Trophoblast cell (in vitro differentiated cells and primary cell): ENCODE measurements at regions not wholly inside any gene's neighbourhood (a gene's known extent, or its start where the extent isn't known, plus 50 kb on each side); places are given as distances from the start of the nearest gene placed in this dataset.
A peak's percentile ranks its signal among the peaks of the same experiment; 100 is the strongest.

ENCODE experiments used
- DNase-seq, 2 donors: peaks; one replicate each; pipeline ENCODE4 v3.0.0-alpha.2; 2016
- H2AFZ ChIP-seq: 2 replicates; pipeline ENCODE4 v1.6.1; 2013; ENCODE audit warnings: low read length, moderate library complexity, mild to moderate bottlenecking; ENCODE audit not compliant: insufficient read depth, poor library complexity
- H2AK5ac ChIP-seq: 2 replicates; pipeline ENCODE4 v1.6.1; 2013; ENCODE audit warnings: mild to moderate bottlenecking, low read length
- H2BK120ac ChIP-seq: 2 replicates; pipeline ENCODE4 v1.6.1; 2013; ENCODE audit warnings: low read length, mild to moderate bottlenecking, moderate library complexity; ENCODE audit not compliant: insufficient read depth, poor library complexity
- H2BK12ac ChIP-seq: 2 replicates; pipeline ENCODE4 v1.6.1; 2013; ENCODE audit warnings: mild to moderate bottlenecking, low read length, moderate library complexity
- H2BK5ac ChIP-seq: 2 replicates; pipeline ENCODE4 v1.6.1; 2013; ENCODE audit warnings: low read length, low read depth, moderate library complexity, mild to moderate bottlenecking; ENCODE audit not compliant: poor library complexity
- H3K14ac ChIP-seq: 2 replicates; pipeline ENCODE4 v1.6.1; 2013; ENCODE audit warnings: mild to moderate bottlenecking, low read length
- H3K18ac ChIP-seq: 2 replicates; pipeline ENCODE4 v1.6.1; 2013; ENCODE audit warnings: mild to moderate bottlenecking, low read length
- H3K23ac ChIP-seq: 2 replicates; pipeline ENCODE4 v1.6.1; 2013; ENCODE audit warnings: low read length
- H3K27ac ChIP-seq: 2 replicates; pipeline ENCODE4 v1.5.1; 2013; ENCODE audit warnings: low read depth, mild to moderate bottlenecking, inconsistent platforms, low read length, moderate library complexity
- H3K27me3 ChIP-seq: 2 replicates; pipeline ENCODE4 v1.6.1; 2013; ENCODE audit warnings: inconsistent platforms, mild to moderate bottlenecking, low read length, moderate library complexity; ENCODE audit not compliant: insufficient read depth
- H3K36me3 ChIP-seq, 2 experiments: 1 replicate in 1 of 2; 2 replicates in 1 of 2; pipeline ENCODE4 v1.6.1; 2013; ENCODE audit warnings: low read length in 2 of 2, mild to moderate bottlenecking in 2 of 2, moderate library complexity in 1 of 2; ENCODE audit not compliant: insufficient read depth in 2 of 2, control insufficient read depth in 1 of 2
- H3K4ac ChIP-seq: 2 replicates; pipeline ENCODE4 v1.6.1; 2013; ENCODE audit warnings: low read depth, mild to moderate bottlenecking, low read length, moderate library complexity
- H3K4me1 ChIP-seq, 2 experiments: 1 replicate in 1 of 2; 2 replicates in 1 of 2; pipeline ENCODE4 v1.6.1; 2013; ENCODE audit warnings: low read length in 2 of 2, mild to moderate bottlenecking in 2 of 2, moderate library complexity in 1 of 2; ENCODE audit not compliant: insufficient read depth in 2 of 2, control insufficient read depth in 1 of 2
- H3K4me2 ChIP-seq: 2 replicates; pipeline ENCODE4 v1.6.1; 2013; ENCODE audit warnings: inconsistent platforms, mild to moderate bottlenecking, low read length, moderate library complexity
- H3K4me3 ChIP-seq: 2 replicates; pipeline ENCODE4 v1.5.1; 2013; ENCODE audit warnings: mild to moderate bottlenecking, low read depth, low read length, inconsistent platforms
- H3K79me1 ChIP-seq: one replicate; pipeline ENCODE4 v1.6.1; 2013; ENCODE audit warnings: low read length
- H3K79me2 ChIP-seq: 2 replicates; pipeline ENCODE4 v1.6.1; 2013; ENCODE audit warnings: low read length, mild to moderate bottlenecking; ENCODE audit not compliant: control insufficient read depth, insufficient read depth, poor library complexity
- H3K9ac ChIP-seq: 2 replicates; pipeline ENCODE4 v1.6.1; 2013; ENCODE audit warnings: mild to moderate bottlenecking, low read length
- H3K9me3 ChIP-seq: 2 replicates; pipeline ENCODE4 v1.6.1; 2013; ENCODE audit warnings: low read depth, mild to moderate bottlenecking, control low read depth, inconsistent platforms, low read length; ENCODE audit not compliant: insufficient read depth
- H4K12ac ChIP-seq: 2 replicates; pipeline ENCODE4 v1.6.1; 2013; ENCODE audit warnings: low read depth, mild to moderate bottlenecking, low read length, moderate library complexity
- H4K8ac ChIP-seq: 2 replicates; pipeline ENCODE4 v1.6.1; 2013; ENCODE audit warnings: low read depth, mild to moderate bottlenecking, low read length, moderate library complexity
- H4K91ac ChIP-seq: one replicate; pipeline ENCODE4 v1.6.1; 2013; ENCODE audit warnings: low read depth, mild to moderate bottlenecking, low read length, moderate library complexity
- WGBS: extraction: QIAGEN DNeasy Blood & Tissue Kit; methylation state at CpG from one replicate; pipeline ENCODE4 v1.1.7; 2013; ENCODE audit warnings: missing lambda C conversion rate; ENCODE audit not compliant: insufficient read length, insufficient coverage; ENCODE audit errors: extremely low coverage; 5-methylcytosine and 5-hydroxymethylcytosine counted together

DNA sequence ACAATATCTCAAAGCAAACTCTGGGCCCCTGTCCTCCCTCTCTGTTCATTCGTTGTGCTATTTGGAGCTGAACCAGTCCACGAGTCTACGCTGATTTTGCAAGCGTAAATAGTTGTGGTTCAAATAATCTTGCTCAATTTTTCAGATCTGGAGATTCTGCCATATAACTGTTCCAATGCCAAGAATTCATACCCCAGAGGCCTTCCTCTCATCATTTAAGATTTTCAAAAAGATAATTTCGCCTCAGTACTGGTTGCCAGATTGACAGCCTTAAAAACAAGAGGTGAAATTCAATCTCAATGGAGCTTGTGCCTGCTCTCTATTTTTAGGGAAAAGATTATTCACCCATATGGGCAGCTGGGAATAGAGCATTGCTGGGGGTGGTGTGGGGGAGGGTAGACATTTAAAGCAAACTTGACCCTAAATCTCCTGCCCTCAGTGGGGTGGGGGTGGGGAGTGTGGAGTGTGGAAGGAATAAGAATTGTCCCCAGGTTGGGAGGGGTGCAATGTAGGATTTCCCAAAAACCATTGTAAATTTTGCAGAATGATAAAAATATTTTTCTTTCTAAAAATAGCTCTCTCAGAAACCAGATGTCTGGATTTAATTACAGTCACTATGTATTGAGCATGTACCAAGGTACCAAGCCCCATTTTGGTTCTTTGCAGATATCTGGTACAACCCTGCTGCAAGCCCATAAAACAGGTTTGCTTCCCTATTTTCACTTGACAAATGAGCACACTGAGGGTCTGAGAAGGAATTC is 104.7 kb upstream of the EEPD1 start:
- no CpG with 5 or more reads among the region's 5 CpGs for WGBS
- DNase-seq: peak; percentile 56 to 95
- no peaks in the 10 kb centered on the region for H3K79me1 ChIP-seq

DNA sequence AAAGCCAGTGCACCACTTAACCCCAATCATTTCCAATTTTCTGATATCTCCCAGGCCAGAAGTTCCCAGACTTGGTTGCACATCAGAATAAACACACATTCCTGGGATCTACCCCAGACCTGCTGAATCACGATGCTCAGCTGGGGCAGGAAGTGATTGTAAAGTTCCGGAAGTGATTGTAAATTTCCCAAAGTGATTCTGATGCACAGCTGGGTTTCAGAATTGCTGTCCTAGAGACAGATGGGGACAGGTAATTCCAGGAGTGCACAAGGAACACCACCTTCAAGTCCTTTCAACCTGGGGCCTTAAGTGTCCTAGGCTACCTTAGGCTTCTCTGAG is 104.2 kb upstream of the EEPD1 start:
- Histone ChIP-seq H3K23ac (no peak overlapping the region), H4K12ac (no peak overlapping the region), H2BK12ac (no peak overlapping the region), H4K8ac (no peak overlapping the region), H3K27ac (no peak overlapping the region), H3K14ac (no peak overlapping the region), H3K4ac (no peak overlapping the region), H3K4me1 (no peaks in the 10 kb centered on the region), H3K79me1 (no peaks in the 10 kb centered on the region), H3K79me2 (no peaks in the 10 kb centered on the region), H3K4me2 (no peak overlapping the region), H2BK5ac (no peak overlapping the region), H3K4me3 (no peak overlapping the region), H3K9ac (no peak overlapping the region), H2AFZ (no peak overlapping the region), H2AK5ac (no peak overlapping the region), H2BK120ac (no peak overlapping the region), H3K36me3 (no peaks in the 10 kb centered on the region), H4K91ac (no peak overlapping the region), H3K9me3 (no peaks in the 10 kb centered on the region), H3K27me3 (no peaks in the 10 kb centered on the region), H3K18ac (no peak overlapping the region)
- no CpG with 5 or more reads among the region's 2 CpGs for WGBS
- DNase-seq: no peak

More for the DNA sequence above, 104.7 kb upstream of the EEPD1 start:
- H3K14ac ChIP-seq: no peak overlapping the region
- H2BK12ac ChIP-seq: no peak overlapping the region
- H3K18ac ChIP-seq: no peak overlapping the region
- H3K9ac ChIP-seq: no peak overlapping the region
- no peak overlapping the region for H3K27ac ChIP-seq
- H3K4me3 ChIP-seq: no peak overlapping the region
- no peak overlapping the region for H2BK120ac ChIP-seq
- H3K79me2 ChIP-seq: no peaks in the 10 kb centered on the region
- no peaks in the 10 kb centered on the region for H3K36me3 ChIP-seq
- H2AFZ ChIP-seq: no peak overlapping the region
- H2BK5ac ChIP-seq: no peak overlapping the region
- H4K91ac ChIP-seq: no peak overlapping the region
- no peak overlapping the region for H4K8ac ChIP-seq
- no peak overlapping the region for H4K12ac ChIP-seq
- H2AK5ac ChIP-seq: no peak overlapping the region
- H3K9me3 ChIP-seq: no peaks in the 10 kb centered on the region
- H3K4me2 ChIP-seq: no peak overlapping the region
- no peak overlapping the region for H3K4ac ChIP-seq
- H3K27me3 ChIP-seq: no peaks in the 10 kb centered on the region
- H3K23ac ChIP-seq: no peak overlapping the region
- H3K4me1 ChIP-seq: no peaks in the 10 kb centered on the region

DNA sequence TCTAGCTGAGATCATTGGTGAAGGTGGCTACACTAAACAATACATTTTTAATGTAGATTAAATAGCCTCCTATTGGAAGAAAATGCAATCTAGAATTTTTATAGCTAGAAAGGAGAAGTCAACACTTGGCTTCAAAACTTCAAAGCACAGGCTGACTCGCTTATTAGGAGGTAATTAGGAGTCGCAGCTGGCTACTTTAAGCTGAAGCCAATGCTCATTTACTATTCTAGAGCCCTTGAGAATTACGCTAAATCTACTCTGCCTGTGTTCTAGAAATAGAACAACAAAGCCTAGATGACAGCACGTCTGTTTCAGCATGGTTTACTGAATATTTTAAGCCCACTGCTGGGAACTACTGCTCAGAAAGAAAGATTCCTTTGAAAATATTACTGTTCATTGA is 101.6 kb upstream of the EEPD1 start:
- H4K12ac ChIP-seq: no peak overlapping the region
- H4K91ac ChIP-seq: no peak overlapping the region
- H2BK120ac ChIP-seq: no peak overlapping the region
- no peak overlapping the region for H3K18ac ChIP-seq
- no CpG with 5 or more reads among the region's 4 CpGs for WGBS
- no peak overlapping the region for H3K14ac ChIP-seq
- H2AFZ ChIP-seq: no peak overlapping the region
- no peak overlapping the region for H3K4me2 ChIP-seq
- H3K23ac ChIP-seq: no peak overlapping the region
- no peak overlapping the region for H2BK12ac ChIP-seq
- no peaks in the 10 kb centered on the region for H3K27me3 ChIP-seq
- H2BK5ac ChIP-seq: no peak overlapping the region
- no peaks in the 10 kb centered on the region for H3K4me1 ChIP-seq
- H3K9ac ChIP-seq: no peak overlapping the region
- H2AK5ac ChIP-seq: no peak overlapping the region
- H3K27ac ChIP-seq: no peak overlapping the region
- H3K4ac ChIP-seq: no peak overlapping the region
- no peak overlapping the region for H4K8ac ChIP-seq
- DNase-seq: no peak
- H3K9me3 ChIP-seq: no peaks in the 10 kb centered on the region
- no peaks in the 10 kb centered on the region for H3K36me3 ChIP-seq
- H3K4me3 ChIP-seq: no peak overlapping the region
- no peaks in the 10 kb centered on the region for H3K79me1 ChIP-seq
- no peaks in the 10 kb centered on the region for H3K79me2 ChIP-seq

DNA sequence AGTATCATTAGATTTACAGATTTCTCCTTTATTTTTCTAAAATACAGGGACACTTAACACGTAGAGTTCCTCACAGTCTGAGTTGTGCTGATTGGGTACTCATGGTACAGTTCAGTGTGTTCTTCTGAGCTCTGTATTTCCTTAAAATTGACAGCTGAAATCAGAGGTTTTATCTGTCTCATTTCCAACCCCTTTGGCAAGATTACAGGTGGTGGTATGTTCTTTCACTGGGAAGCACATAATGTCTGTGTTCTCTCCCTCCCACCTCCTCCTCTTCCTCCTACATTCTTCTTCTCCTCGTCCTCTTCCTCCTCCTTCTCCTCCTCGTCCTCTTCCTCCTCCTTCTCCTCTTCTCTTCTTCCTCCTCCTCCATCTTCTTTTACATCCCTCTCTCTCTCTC is 99.5 kb upstream of the EEPD1 start:
- H2BK12ac ChIP-seq: no peak overlapping the region
- H3K18ac ChIP-seq: no peak overlapping the region
- no peaks in the 10 kb centered on the region for H3K79me1 ChIP-seq
- H2BK120ac ChIP-seq: no peak overlapping the region
- H4K12ac ChIP-seq: no peak overlapping the region
- DNase-seq: no peak
- H3K79me2 ChIP-seq: no peaks in the 10 kb centered on the region
- H3K4me3 ChIP-seq: no peak overlapping the region
- H3K36me3 ChIP-seq: no peaks in the 10 kb centered on the region
- H4K91ac ChIP-seq: no peak overlapping the region
- no peak overlapping the region for H3K23ac ChIP-seq
- no peaks in the 10 kb centered on the region for H3K27me3 ChIP-seq
- no peaks in the 10 kb centered on the region for H3K9me3 ChIP-seq
- no peak overlapping the region for H3K27ac ChIP-seq
- H3K14ac ChIP-seq: no peak overlapping the region
- H3K4me1 ChIP-seq: no peaks in the 10 kb centered on the region
- H3K4me2 ChIP-seq: no peak overlapping the region
- H3K4ac ChIP-seq: no peak overlapping the region
- H4K8ac ChIP-seq: no peak overlapping the region
- no peak overlapping the region for H2BK5ac ChIP-seq
- no peak overlapping the region for H2AFZ ChIP-seq
- H2AK5ac ChIP-seq: no peak overlapping the region
- WGBS: 94% methylated on average over 2 of the region's 3 CpGs
- H3K9ac ChIP-seq: no peak overlapping the region
